ENCODE measurements at regions not wholly inside any gene's neighbourhood (a gene's known extent, or its start where the extent isn't known, plus 50 kb on each side); places are given as distances from the start of the nearest gene placed in this dataset.
A peak's percentile ranks its signal among the peaks of the same experiment; 100 is the strongest.

DNA sequence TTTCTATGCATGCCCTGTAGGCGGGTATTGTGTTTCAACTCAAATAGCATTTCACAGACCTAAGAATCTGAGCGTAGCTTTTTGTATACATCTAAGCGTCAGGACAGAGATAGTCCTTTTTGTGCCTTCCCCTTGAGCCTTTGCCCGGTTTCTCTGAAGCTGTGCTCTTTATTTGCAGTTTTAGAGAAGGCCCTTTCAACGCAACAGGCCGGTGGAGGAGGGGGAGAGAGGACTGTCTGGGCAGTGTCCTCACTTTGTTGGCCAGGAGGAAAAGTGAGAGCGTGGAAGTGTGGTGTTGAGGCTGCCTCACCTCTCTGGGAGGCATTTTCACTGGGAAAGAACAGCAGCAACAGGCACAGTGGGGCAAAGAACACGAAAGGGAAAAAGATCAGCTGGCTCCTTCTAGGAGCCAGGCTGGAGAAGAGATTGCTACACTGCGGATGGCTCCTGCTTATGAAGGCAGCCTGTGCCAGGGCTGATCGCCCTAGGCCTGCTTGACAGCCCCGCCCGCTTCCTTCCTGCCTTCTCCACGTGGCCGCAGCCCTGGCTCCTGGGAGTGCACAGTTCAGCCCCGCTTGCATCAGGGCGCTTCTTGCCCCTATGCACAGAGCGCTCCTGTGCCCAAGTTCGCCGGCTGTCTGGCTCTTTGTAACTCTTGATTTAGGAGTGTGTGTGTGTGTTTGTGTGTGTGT, 195.6 kb upstream of the POU3F3 start:
- Histone ChIP-seq H2AFZ (ENCODE audit: low read depth, low read length) (no peak overlapping the region), H3K4me2 (ENCODE audit: low read length) (no peak overlapping the region), H3K9ac (ENCODE audit: low read length) (no peak overlapping the region), H3F3A (ENCODE audit: insufficient read depth, low read length, poor library complexity, severe bottlenecking) (no peaks in the 10 kb centered on the region), H3K4me3 (ENCODE audit: low read length) (no peak overlapping the region), H3K79me2 (replicated peaks; ENCODE audit: insufficient read depth, low read length) (no peaks in the 10 kb centered on the region), H3K27me3 (ENCODE audit: insufficient read depth, low read depth, low read length) (peaks cover 15% of the 10 kb centered on the region), H4K20me1 (ENCODE audit: insufficient read depth) (no peaks in the 10 kb centered on the region), H3K36me3 (ENCODE audit: insufficient read depth, low read length) (no peaks in the 10 kb centered on the region), H3K9me3 (ENCODE audit: low read length) (no peaks in the 10 kb centered on the region), H3K27ac (ENCODE audit: low read length) (no peak overlapping the region), H3K9me2 (ENCODE audit: insufficient read depth, low read length) (no peaks in the 10 kb centered on the region)
- TF ChIP-seq, protein P1, sequence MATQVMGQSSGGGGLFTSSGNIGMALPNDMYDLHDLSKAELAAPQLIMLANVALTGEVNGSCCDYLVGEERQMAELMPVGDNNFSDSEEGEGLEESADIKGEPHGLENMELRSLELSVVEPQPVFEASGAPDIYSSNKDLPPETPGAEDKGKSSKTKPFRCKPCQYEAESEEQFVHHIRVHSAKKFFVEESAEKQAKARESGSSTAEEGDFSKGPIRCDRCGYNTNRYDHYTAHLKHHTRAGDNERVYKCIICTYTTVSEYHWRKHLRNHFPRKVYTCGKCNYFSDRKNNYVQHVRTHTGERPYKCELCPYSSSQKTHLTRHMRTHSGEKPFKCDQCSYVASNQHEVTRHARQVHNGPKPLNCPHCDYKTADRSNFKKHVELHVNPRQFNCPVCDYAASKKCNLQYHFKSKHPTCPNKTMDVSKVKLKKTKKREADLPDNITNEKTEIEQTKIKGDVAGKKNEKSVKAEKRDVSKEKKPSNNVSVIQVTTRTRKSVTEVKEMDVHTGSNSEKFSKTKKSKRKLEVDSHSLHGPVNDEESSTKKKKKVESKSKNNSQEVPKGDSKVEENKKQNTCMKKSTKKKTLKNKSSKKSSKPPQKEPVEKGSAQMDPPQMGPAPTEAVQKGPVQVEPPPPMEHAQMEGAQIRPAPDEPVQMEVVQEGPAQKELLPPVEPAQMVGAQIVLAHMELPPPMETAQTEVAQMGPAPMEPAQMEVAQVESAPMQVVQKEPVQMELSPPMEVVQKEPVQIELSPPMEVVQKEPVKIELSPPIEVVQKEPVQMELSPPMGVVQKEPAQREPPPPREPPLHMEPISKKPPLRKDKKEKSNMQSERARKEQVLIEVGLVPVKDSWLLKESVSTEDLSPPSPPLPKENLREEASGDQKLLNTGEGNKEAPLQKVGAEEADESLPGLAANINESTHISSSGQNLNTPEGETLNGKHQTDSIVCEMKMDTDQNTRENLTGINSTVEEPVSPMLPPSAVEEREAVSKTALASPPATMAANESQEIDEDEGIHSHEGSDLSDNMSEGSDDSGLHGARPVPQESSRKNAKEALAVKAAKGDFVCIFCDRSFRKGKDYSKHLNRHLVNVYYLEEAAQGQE (IDR thresholded peaks at IDR 0.05; ENCODE audit: borderline replicate concordance): no peak
- TF ChIP-seq RAD21 (conservative IDR thresholded peaks at IDR 0.05) (no peak), SMC3 (conservative IDR thresholded peaks at IDR 0.05; ENCODE audit: poor library complexity) (no peak), POLR2AphosphoS5 (IDR thresholded peaks at IDR 0.05) (no peak), MXI1 (conservative IDR thresholded peaks at IDR 0.05; ENCODE audit: poor library complexity, severe bottlenecking) (no peak), EZH2 (IDR thresholded peaks at IDR 0.05; ENCODE audit: borderline replicate concordance, insufficient read depth, low read length, poor library complexity, severe bottlenecking) (no peak)

DNA sequence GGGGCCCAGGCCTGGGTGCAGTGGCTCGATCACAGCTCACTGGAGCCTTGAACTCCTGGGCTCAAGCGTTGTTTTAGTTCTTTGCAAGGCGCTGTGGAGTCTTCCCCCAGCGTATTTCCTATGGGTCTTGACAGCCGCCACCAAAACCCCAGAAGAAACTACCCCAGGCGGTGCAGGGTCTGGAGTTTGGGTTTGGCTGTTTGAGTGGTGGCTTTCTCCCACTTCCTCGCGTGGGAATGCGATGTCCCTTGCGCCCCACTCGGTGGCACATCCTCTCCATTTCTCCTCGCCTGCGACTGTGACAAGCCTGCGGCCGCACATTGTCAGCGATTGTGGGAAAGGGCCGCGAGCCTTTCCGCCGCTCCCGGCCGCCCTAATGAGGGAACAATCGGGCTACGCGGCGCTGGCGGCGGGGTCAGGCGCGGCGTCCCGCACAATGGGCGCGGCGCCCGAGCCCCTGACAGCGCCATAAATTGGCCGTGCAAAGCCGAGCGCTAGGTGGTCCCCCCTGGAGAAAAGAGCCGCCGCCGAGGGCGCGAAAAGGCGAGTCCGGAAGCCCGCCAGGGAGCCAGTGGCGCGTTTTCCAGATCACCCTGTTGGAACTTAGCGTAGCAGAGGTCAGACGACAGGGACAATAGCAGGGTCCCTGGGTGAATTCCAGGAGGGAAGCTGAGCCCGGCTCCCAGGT, 194.9 kb upstream of the POU3F3 start:
- H3K9me2 ChIP-seq (ENCODE audit: insufficient read depth, low read length): no peaks in the 10 kb centered on the region
- no peak overlapping the region for H3K27ac ChIP-seq (ENCODE audit: low read length)
- peaks cover 15% of the 10 kb centered on the region for H3K27me3 ChIP-seq (ENCODE audit: insufficient read depth, low read depth, low read length)
- no peaks in the 10 kb centered on the region for H4K20me1 ChIP-seq (ENCODE audit: insufficient read depth)
- TF ChIP-seq, protein P2, sequence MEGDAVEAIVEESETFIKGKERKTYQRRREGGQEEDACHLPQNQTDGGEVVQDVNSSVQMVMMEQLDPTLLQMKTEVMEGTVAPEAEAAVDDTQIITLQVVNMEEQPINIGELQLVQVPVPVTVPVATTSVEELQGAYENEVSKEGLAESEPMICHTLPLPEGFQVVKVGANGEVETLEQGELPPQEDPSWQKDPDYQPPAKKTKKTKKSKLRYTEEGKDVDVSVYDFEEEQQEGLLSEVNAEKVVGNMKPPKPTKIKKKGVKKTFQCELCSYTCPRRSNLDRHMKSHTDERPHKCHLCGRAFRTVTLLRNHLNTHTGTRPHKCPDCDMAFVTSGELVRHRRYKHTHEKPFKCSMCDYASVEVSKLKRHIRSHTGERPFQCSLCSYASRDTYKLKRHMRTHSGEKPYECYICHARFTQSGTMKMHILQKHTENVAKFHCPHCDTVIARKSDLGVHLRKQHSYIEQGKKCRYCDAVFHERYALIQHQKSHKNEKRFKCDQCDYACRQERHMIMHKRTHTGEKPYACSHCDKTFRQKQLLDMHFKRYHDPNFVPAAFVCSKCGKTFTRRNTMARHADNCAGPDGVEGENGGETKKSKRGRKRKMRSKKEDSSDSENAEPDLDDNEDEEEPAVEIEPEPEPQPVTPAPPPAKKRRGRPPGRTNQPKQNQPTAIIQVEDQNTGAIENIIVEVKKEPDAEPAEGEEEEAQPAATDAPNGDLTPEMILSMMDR (IDR thresholded peaks at IDR 0.05; ENCODE audit: poor library complexity, severe bottlenecking): peak; percentile 10
- TF ChIP-seq POLR2AphosphoS5 (IDR thresholded peaks at IDR 0.05) (no peak), RAD21 (conservative IDR thresholded peaks at IDR 0.05) (no peak), SMC3 (conservative IDR thresholded peaks at IDR 0.05; ENCODE audit: poor library complexity) (no peak)
- no peaks in the 10 kb centered on the region for H3K79me2 ChIP-seq (replicated peaks; ENCODE audit: insufficient read depth, low read length)
- H3K9me3 ChIP-seq (ENCODE audit: low read length): no peaks in the 10 kb centered on the region
- H3K36me3 ChIP-seq (ENCODE audit: insufficient read depth, low read length): no peaks in the 10 kb centered on the region
- no peak overlapping the region for H3K4me2 ChIP-seq (ENCODE audit: low read length)
- no peak overlapping the region for H2AFZ ChIP-seq (ENCODE audit: low read depth, low read length)
- peak overlapping the region; percentile 56 for H3K4me3 ChIP-seq (ENCODE audit: low read length)
- peak overlapping the region; percentile 5 for H3K9ac ChIP-seq (ENCODE audit: low read length)
- H3F3A ChIP-seq (ENCODE audit: insufficient read depth, low read length, poor library complexity, severe bottlenecking): no peaks in the 10 kb centered on the region
